Sigmoid colon (tissue), 6 donors: ENCODE measurements at regions not wholly inside any gene's neighbourhood (a gene's known extent, or its start where the extent isn't known, plus 50 kb on each side); places are given as distances from the start of the nearest gene placed in this dataset.

Source experiments
- DNase-seq: peaks from one replicate; pipeline ENCODE4 v3.0.0-alpha.2; 2019
- H3K27ac ChIP-seq, 4 donors: fragments of 200-600 bp; sonication (generic); one replicate each; pipeline ENCODE4 v1.5.1; 2016 to 2019; ENCODE audit warnings: mild to moderate bottlenecking in 1 of 4
- H3K27me3 ChIP-seq, 3 donors: fragments of 200-600 bp; sonication (generic); one replicate each; pipeline ENCODE4 v1.5.1; 2019; ENCODE audit warnings: mild to moderate bottlenecking in 1 of 3
- H3K36me3 ChIP-seq, 4 donors: fragments of 200-600 bp; sonication (generic); one replicate each; pipeline ENCODE4 v1.5.1; 2016 to 2019
- H3K4me1 ChIP-seq, 4 donors: fragments of 200-600 bp; sonication (generic); one replicate each; pipeline ENCODE4 v1.5.1; 2017 to 2019
- H3K4me3 ChIP-seq, 4 donors: fragments of 200-600 bp; sonication (generic); one replicate each; pipeline ENCODE4 v1.5.1; 2017 to 2019; ENCODE audit warnings: mild to moderate bottlenecking in 2 of 4, moderate library complexity in 1 of 4
- H3K9me3 ChIP-seq, 4 donors: fragments of 200-600 bp in 3 of 4; sonication (generic) in 3 of 4; one replicate each; pipeline versions ENCODE4 v1.5.1 to v1.6.1; 2013 to 2019
- EP300 ChIP-seq, 4 donors: sonication (generic); formaldehyde crosslinking; IDR thresholded peaks; one replicate each; pipeline ENCODE4 v1.6.1; 2017; ENCODE audit warnings: antibody characterized with exemption in 4 of 4
- POLR2A ChIP-seq, 2 donors: fragments of 450-650 bp; IDR thresholded peaks; one replicate each; pipeline ENCODE4 v1.6.1; 2016; ENCODE audit warnings: antibody characterized with exemption in 2 of 2, mild to moderate bottlenecking in 2 of 2, moderate library complexity in 2 of 2
- POLR2AphosphoS5 ChIP-seq, 4 donors: sonication (generic); formaldehyde crosslinking; IDR thresholded peaks; one replicate each; pipeline ENCODE4 v1.6.1; 2017; ENCODE audit warnings: antibody characterized with exemption in 4 of 4
- WGBS, 2 donors: extraction: QIAGEN DNeasy Blood & Tissue Kit; methylation state at CpG; one replicate each; pipeline ENCODE4 v1.1.7; 2013; 5-methylcytosine and 5-hydroxymethylcytosine counted together
- intact Hi-C: fragments of 100-400 bp; cut with DNase I; formaldehyde crosslinking; loops from one replicate; pipeline ENCODE4 v1.15.1; 2023
- TF ChIP-seq, protein P1 (sequence below), 4 experiments: fragments of 450-650 bp in 3 of 4; fragments of 200-600 bp in 1 of 4; IDR thresholded peaks; one replicate each; pipeline ENCODE4 v1.5.1; 2016 to 2019; ENCODE audit warnings: antibody characterized with exemption in 4 of 4, mild to moderate bottlenecking in 3 of 4, moderate library complexity in 2 of 4
- donor health status: healthy with polysubstance abuse.
- donor health status: healthy.

GRCh38 chr11:33448461-33449130, 191.4 kb downstream of the HIPK3 start:
- TF ChIP-seq POLR2AphosphoS5 (IDR thresholded peaks at IDR 0.05), result no peak
- TF ChIP-seq POLR2A (IDR thresholded peaks at IDR 0.05), result no peak
- TF ChIP-seq EP300 (IDR thresholded peaks at IDR 0.05), result no peak
- TF ChIP-seq, protein P1, sequence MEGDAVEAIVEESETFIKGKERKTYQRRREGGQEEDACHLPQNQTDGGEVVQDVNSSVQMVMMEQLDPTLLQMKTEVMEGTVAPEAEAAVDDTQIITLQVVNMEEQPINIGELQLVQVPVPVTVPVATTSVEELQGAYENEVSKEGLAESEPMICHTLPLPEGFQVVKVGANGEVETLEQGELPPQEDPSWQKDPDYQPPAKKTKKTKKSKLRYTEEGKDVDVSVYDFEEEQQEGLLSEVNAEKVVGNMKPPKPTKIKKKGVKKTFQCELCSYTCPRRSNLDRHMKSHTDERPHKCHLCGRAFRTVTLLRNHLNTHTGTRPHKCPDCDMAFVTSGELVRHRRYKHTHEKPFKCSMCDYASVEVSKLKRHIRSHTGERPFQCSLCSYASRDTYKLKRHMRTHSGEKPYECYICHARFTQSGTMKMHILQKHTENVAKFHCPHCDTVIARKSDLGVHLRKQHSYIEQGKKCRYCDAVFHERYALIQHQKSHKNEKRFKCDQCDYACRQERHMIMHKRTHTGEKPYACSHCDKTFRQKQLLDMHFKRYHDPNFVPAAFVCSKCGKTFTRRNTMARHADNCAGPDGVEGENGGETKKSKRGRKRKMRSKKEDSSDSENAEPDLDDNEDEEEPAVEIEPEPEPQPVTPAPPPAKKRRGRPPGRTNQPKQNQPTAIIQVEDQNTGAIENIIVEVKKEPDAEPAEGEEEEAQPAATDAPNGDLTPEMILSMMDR (IDR thresholded peaks at IDR 0.05), result no peak
- Histone ChIP-seq H3K27ac (no peak overlapping the region), H3K9me3 (no peaks in the 10 kb centered on the region), H3K4me3 (no peak overlapping the region), H3K4me1 (no peaks in the 10 kb centered on the region), H3K36me3 (no peaks in the 10 kb centered on the region), H3K27me3 (no peaks in the 10 kb centered on the region)
- no peak for DNase-seq
- intact Hi-C loops, result no loop called here
- 73% methylated on average over 5 of the region's 5 CpGs for WGBS, 2 donors

DNA sequence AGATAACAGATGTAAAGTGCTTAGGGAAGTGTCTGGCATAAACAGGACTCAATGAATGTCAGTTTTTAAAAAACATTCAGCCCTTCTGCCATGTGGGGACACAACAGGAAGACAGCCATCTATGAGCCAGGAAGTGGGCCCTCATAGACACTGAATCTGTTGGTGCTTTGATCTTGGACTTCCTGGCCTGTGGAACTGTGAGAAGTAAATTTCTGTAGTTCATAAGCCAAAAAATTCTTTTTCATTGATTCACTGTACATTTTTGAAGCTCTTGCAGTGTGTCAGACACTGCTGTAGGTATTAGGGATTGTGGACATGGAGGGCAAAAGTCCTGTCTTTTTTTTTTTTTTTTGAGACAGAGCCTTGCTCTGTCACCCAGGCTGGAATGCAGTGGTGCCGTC, 188.6 kb downstream of the HIPK3 start:
- TF ChIP-seq, protein P1 (IDR thresholded peaks at IDR 0.05), result no peak
- TF ChIP-seq EP300 (IDR thresholded peaks at IDR 0.05) (no peak), POLR2A (IDR thresholded peaks at IDR 0.05) (no peak), POLR2AphosphoS5 (IDR thresholded peaks at IDR 0.05) (no peak)
- no peak for DNase-seq
- intact Hi-C loops, result no loop called here
- Histone ChIP-seq H3K27ac (no peak overlapping the region), H3K27me3 (no peaks in the 10 kb centered on the region), H3K9me3 (no peaks in the 10 kb centered on the region), H3K4me1 (no peaks in the 10 kb centered on the region), H3K36me3 (no peaks in the 10 kb centered on the region), H3K4me3 (no peak overlapping the region)
- 64 to 81% methylated on average over 1 of the region's 1 CpG for WGBS, 2 donors

DNA sequence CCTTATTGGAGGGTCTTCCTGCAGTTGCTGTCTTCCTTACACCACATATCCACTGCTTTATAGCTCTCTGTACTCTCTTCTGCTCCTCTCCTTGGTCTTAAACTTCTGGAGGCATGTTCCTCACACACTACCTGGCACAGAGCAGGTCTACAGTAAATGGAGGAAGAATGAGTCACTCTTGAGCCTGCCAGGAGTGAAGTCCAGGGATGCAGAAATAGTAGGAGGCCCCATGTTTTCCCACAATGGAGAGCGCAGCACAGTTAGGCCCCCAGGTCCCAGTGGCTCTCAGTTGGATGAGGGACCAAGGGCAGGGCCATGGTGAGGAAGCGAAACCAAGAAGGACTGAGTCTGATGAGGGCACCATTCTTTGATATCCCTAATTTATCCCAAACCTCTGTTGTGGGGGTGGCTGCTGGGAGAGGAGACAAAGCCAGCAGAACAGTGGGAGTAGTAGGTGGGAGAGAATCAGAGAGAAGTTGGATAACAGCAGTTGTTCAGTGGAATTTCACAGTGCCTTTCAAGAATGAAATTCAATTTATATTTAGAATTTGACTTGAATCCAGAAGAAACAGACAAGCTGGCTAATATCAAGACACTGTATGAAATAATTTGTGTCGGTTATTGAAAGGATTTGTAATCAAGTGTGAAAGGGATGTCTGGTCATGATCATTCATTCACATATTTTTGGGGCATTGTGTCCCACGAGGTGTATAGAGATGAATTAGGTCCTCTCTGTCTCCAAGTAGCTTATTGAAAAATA, 187.8 kb downstream of the HIPK3 start:
- Histone ChIP-seq H3K27ac (no peak overlapping the region), H3K4me3 (no peak overlapping the region), H3K27me3 (no peaks in the 10 kb centered on the region), H3K9me3 (no peaks in the 10 kb centered on the region), H3K36me3 (no peaks in the 10 kb centered on the region), H3K4me1 (no peaks in the 10 kb centered on the region)
- TF ChIP-seq POLR2A (IDR thresholded peaks at IDR 0.05) (no peak), POLR2AphosphoS5 (IDR thresholded peaks at IDR 0.05) (no peak), EP300 (IDR thresholded peaks at IDR 0.05) (no peak)
- TF ChIP-seq, protein P1 (IDR thresholded peaks at IDR 0.05), result no peak
- DNase-seq, result no peak
- intact Hi-C loops, result no loop called here
- 85 to 87% methylated on average over 4 of the region's 4 CpGs for WGBS, 2 donors

DNA sequence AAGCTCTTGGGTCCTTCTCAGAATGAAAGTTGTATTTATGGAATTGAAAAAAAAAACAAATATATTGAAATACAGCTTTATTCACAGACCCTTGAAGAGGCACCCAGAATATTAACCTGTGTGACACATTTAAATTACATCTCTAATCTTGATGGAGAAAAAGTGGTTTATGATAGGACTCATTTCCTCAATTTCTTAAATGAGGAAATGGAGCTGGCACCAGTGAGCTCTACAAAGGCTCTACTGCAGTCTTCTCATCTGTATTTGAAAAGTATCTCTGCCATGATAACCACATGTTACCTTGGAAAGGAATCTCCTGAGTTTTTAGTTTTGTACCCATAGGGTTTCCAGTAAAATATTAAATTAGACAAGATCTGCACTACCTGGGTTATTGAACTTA, 186.5 kb downstream of the HIPK3 start:
- Histone ChIP-seq H3K4me1 (no peaks in the 10 kb centered on the region), H3K4me3 (no peak overlapping the region), H3K36me3 (no peaks in the 10 kb centered on the region), H3K27ac (no peak overlapping the region), H3K27me3 (no peaks in the 10 kb centered on the region), H3K9me3 (no peaks in the 10 kb centered on the region)
- TF ChIP-seq, protein P1 (IDR thresholded peaks at IDR 0.05), result no peak
- TF ChIP-seq POLR2AphosphoS5 (IDR thresholded peaks at IDR 0.05), result no peak
- TF ChIP-seq POLR2A (IDR thresholded peaks at IDR 0.05), result no peak
- TF ChIP-seq EP300 (IDR thresholded peaks at IDR 0.05), result no peak
- no peak for DNase-seq
- intact Hi-C loops, result no loop called here
